HG02763 (cell line): ENCODE measurements at regions not wholly inside any gene's neighbourhood (a gene's known extent, or its start where the extent isn't known, plus 50 kb on each side); places are given as distances from the start of the nearest gene placed in this dataset.
"Not testable (repeated sequence)": the region's sequence is repeated elsewhere in the genome, so short reads cannot be mapped to it uniquely, and the experiment has no call there.

Source experiments
- ATAC-seq: cut with Tn5 transposase; IDR thresholded peaks from one replicate; pipeline ENCODE4 v1.9.1; 2021; ENCODE audit warnings: mild to moderate bottlenecking, moderate library complexity; ENCODE audit not compliant: unreplicated experiment

- no peak for ATAC-seq
Observed at GRCh38 chr2:144131042-144131441, 388.9 kb downstream of the ZEB2 start.

DNA sequence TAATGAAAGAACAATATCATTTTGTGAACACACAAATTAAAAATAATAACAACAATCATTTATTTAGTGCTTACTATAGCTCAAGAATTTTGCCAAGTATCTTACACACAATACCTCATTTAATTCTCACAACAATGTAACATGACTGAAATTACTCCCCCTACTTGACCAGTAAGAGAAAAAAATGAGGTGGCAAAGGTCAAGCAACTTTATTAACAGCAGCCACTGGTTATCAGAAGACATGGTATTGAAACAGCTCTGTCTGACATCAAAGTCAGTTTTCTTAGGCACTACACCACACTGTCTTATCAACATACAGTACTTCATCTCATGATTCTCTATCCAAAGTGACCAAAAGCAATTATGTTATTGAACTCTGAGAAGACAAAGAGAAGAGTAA, 389.4 kb downstream of the ZEB2 start:
- ATAC-seq, result no peak

DNA sequence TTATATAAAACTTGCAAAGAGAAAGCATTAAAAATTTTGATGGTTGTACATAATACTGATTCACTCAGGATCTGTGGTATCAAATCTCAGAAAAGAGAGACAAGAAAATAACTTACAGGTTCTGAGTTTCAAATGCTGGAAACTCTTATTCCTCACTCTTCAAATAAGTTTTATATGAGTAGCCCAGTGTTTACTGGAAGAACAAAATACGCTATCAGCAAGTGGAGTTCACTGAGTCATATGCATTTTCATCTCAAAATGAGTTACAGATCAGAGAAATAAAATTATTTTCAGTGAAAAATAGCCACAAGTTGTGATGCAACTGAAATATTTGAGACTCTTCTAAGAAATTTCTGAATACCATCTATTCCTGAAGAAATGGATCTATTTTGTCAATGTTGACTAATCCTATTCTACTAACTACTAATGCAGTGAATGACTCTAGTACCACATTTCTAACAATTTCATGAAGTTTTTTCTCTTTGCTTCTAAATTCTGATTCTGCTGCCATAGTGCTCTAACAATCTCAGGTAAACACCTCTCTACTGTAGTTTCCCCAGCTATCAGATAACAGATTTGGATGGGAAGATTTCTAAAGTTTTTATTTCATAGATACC, 391.7 kb downstream of the ZEB2 start:
- no peak for ATAC-seq

- no peak for ATAC-seq
Observed at GRCh38 chr2:144127693-144128092, 392.2 kb downstream of the ZEB2 start.

GRCh38 chr2:144126302-144126701, 393.6 kb downstream of the ZEB2 start:
- ATAC-seq, result no peak

GRCh38 chr2:144125751-144126150, 394.2 kb downstream of the ZEB2 start:
- no peak for ATAC-seq

DNA sequence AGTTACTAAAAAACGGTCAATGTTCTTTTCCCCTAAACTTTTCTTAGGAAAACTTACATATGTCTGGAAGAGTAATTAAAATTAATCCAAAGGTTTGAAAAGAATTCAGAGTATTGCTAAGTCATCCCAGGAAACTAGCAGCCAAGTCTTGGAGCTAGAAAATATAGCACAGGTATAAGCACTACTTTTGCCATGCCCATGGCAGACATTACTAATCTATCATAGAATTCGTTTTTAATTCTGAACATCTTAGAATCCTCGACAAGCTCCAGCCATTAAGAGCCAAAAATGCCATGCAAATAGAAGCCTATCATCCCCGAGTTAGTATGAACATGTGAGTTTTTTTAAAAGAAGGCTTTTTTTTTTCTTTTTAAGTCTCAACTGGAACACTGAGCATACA, 395.0 kb downstream of the ZEB2 start:
- no peak for ATAC-seq

- no peak for ATAC-seq
Observed at GRCh38 chr2:144120487-144120886, 399.4 kb downstream of the ZEB2 start.

GRCh38 chr2:144117086-144117485, 402.8 kb downstream of the ZEB2 start:
- no peak for ATAC-seq

DNA sequence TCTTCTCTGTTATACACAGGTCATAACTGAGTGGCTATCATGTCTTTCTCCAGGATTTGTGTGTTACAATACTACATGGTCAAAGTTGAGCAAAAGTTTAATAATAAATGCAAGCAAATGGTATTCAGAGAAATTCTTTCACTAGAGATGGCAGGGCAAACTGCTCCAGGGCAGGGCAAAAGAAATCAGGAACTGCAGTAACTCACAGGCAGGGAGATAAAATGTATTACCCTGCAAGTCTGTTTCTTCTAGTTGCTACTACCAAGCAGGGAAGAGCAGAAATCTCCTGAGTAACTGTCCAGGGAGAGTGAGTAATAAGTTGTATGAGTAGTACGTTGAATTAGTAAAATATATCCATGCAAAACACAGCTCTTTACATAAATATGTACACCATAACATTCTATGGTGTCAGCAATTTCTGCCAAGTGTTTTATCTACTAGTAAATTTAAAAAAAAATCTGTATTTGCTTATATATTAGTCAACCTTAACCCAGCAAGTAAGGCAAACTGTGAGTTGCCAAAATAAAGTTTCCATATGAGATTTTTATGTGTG, 404.1 kb downstream of the ZEB2 start:
- ATAC-seq, result no peak

GRCh38 chr2:144114760-144115159, 405.2 kb downstream of the ZEB2 start:
- no peak for ATAC-seq

- ATAC-seq, result no peak
Observed at GRCh38 chr2:144111437-144111836, 408.5 kb downstream of the ZEB2 start.

GRCh38 chr2:144106104-144106503, 413.8 kb downstream of the ZEB2 start:
- not testable (repeated sequence) for ATAC-seq

- ATAC-seq, result no peak
Observed at GRCh38 chr2:144102386-144102785, 417.5 kb downstream of the ZEB2 start.

DNA sequence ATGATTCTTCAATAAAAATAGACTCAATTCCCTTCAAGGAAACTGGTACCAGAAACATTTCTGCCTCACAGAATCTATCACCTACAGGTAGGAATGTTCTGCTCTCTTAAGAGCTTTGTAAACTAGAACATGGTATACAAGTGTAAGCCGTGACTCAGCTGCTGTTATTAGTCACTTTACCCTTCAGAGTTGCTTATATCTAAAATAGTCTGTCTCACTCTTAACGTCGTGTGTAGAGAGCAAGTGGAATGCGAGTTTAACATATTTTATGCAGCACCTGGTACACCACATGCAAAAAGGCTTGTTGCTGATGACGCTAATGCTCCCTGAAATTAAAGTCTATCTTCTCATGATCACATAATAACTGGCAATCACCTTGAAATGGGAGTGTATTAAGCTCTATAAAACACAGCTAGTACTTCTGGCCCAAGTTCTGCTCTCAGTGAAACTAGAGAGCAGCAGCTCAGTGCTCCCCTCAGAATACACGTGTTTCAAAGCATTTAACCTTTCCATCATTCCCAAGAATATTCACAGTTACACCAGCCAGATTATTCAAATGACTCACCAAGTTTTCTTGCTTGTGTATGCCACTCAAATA, 420.0 kb downstream of the ZEB2 start:
- ATAC-seq, result no peak

- ATAC-seq, result no peak
Observed at GRCh38 chr2:144099340-144099739, 420.6 kb downstream of the ZEB2 start.

DNA sequence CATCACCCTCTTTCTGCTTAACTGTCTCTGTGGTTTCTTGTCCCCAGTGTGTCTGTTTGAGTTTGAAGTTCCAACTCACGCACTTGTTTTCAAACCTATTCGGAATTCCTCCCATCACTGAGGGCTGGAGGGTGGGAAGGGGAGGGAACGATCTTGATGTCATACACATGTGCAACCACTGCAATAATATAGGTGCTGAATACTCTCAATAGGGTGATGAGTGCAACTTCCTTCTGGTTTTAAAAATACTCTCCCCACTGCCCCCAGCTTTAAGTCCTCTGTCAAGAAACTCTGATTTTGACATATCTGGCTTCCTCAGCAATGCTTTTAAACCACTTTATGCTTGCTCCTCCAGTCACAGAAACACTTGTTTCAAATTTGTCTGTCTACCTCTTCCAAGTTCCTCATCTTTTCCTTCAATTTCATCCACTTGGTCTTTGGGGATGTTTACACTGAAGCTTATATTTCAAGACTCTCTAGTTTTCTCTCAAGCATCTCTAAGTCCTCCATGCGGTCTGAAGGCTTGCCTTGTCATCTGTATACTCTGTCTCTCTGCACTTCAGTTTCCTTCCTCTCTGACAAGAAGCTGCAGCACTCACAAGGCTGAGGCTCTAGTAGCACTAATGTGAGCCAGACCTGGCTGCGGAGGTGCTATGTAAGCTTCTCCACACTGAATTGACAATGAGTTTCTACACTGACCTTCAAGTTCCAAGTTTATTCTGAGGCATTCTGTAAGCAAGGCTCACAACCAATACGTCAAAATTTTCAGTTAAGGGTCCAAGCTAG, 422.3 kb downstream of the ZEB2 start:
- no peak for ATAC-seq

GRCh38 chr2:144096531-144096930, 423.4 kb downstream of the ZEB2 start:
- ATAC-seq, result no peak

DNA sequence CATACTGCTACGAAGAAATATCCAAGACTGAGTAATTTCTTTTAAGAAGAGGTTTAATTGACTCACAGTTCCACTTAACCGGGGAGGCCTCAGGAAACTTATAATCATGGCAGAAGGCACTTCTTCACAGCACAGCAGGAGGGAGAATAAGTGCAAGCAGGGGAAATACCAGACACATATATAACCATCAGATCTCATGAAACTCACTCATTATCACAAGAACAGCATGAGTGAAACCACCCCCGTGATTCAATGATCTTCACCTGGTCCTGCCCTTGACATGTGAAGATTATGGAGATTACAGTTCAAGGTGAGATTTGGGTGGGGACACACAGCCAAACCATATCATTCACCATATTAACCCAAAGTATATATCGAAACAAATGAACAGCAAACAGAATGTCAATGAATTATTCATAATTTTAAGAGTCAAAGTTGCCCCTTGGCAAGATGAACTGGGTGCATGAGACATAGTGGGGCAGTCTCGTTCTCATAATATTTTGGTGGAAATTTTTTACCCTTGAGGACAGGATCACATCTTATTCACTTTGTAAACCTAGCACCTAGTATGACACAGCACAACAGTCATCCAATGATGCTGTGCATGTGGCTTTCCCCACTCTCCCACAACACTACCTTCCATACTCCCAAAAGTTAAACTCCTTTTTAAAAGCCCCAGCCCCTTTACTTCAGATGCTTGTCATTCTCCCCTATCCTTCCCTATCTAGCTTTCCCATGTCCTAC, 425.3 kb downstream of the ZEB2 start:
- ATAC-seq, result no peak

GRCh38 chr2:144091622-144092021, 428.3 kb downstream of the ZEB2 start:
- ATAC-seq, result no peak

- no peak for ATAC-seq
Observed at GRCh38 chr2:144088863-144089262, 431.1 kb downstream of the ZEB2 start.
